ENCODE measurements at regions not wholly inside any gene's neighbourhood (a gene's known extent, or its start where the extent isn't known, plus 50 kb on each side); places are given as distances from the start of the nearest gene placed in this dataset.

DNA sequence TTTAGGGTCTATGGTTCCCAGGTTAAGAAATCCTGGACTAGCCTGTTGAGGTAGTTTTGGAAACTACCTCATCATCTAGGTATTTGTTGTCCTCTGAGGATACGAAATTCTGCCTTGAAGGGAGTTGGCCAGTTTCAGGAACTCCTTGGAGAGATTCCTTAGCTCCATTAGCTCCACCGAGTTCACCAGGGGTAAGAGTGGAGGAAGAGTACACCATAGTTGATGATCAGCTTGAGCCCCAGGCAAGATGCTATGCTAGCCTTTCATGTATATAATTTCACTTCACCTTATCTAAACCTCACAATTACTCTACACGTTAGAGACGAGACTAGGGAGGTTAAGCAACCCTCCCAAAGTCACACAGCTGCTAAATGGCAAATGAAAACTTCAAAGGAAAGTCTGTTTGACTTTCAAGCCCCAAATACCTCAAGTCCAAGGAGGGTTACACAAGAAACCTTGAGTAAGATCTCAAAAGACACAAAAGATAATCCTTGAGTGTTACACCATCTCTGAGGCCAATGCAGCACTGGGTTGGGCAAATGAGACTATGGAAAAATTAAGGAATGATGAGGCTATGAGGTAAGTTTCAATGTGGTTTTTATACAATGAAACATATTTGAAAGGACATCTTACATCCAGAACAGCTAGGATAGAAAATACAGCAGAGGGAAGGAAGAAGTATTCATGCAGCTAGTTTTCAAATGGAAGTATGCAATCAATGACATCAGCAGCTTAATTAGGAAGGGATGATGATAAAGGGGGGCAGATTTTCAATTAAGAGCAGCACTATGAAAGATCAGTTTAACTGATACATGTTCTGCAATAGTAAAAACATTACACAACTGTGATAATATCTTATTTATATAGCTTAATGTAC, 97.2 kb upstream of the KRAS start:
- TF ChIP-seq, protein P1, sequence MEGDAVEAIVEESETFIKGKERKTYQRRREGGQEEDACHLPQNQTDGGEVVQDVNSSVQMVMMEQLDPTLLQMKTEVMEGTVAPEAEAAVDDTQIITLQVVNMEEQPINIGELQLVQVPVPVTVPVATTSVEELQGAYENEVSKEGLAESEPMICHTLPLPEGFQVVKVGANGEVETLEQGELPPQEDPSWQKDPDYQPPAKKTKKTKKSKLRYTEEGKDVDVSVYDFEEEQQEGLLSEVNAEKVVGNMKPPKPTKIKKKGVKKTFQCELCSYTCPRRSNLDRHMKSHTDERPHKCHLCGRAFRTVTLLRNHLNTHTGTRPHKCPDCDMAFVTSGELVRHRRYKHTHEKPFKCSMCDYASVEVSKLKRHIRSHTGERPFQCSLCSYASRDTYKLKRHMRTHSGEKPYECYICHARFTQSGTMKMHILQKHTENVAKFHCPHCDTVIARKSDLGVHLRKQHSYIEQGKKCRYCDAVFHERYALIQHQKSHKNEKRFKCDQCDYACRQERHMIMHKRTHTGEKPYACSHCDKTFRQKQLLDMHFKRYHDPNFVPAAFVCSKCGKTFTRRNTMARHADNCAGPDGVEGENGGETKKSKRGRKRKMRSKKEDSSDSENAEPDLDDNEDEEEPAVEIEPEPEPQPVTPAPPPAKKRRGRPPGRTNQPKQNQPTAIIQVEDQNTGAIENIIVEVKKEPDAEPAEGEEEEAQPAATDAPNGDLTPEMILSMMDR (IDR thresholded peaks at IDR 0.05; ENCODE audit: low read depth, low read length), result no peak
- no peak for TF ChIP-seq POLR2A (IDR thresholded peaks at IDR 0.05; ENCODE audit: extremely low read depth, insufficient read length)
- TF ChIP-seq, protein P2, sequence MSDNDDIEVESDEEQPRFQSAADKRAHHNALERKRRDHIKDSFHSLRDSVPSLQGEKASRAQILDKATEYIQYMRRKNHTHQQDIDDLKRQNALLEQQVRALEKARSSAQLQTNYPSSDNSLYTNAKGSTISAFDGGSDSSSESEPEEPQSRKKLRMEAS (IDR thresholded peaks at IDR 0.05; ENCODE audit: low read depth, low read length), result no peak
- TF ChIP-seq MYC (IDR thresholded peaks at IDR 0.05; ENCODE audit: low read depth, low read length), result no peak
